Neural cell (in vitro differentiated cells): ENCODE measurements at regions not wholly inside any gene's neighbourhood (a gene's known extent, or its start where the extent isn't known, plus 50 kb on each side); places are given as distances from the start of the nearest gene placed in this dataset.

Source experiments
- H2AFZ ChIP-seq: fragments of 200-600, 300-800 bp; sonication (generic), shearing (Covaris generic); 2 replicates; pipeline ENCODE4 v1.6.0; 2014; ENCODE audit warnings: low read depth, mild to moderate bottlenecking, antibody characterized with exemption, low read length, moderate library complexity
- H3F3A ChIP-seq: fragments of 200-600 bp; shearing (Covaris generic); 2 replicates; pipeline ENCODE4 v1.6.1; 2016; ENCODE audit warnings: mild to moderate bottlenecking, moderate library complexity, mixed read lengths, antibody characterized with exemption, low read length; ENCODE audit not compliant: insufficient read depth, poor library complexity, severe bottlenecking
- H3K27ac ChIP-seq: fragments of 200-600, 300-800 bp; sonication (generic), shearing (Covaris generic); 2 replicates; pipeline ENCODE4 v1.5.1; 2014; ENCODE audit warnings: mild to moderate bottlenecking, low read length, moderate library complexity
- H3K27me3 ChIP-seq: fragments of 300-800, 200-600 bp; sonication (generic), shearing (Covaris generic); 2 replicates; pipeline ENCODE4 v1.6.0; 2014; ENCODE audit warnings: mild to moderate bottlenecking, low read depth, low read length, moderate library complexity; ENCODE audit not compliant: insufficient read depth
- H3K36me3 ChIP-seq: fragments of 300-800, 200-600 bp; sonication (generic), shearing (Covaris generic); 2 replicates; pipeline ENCODE4 v1.5.1; 2014; ENCODE audit warnings: mild to moderate bottlenecking, antibody characterized with exemption, low read length, moderate library complexity; ENCODE audit not compliant: insufficient read depth
- H3K4me2 ChIP-seq: fragments of 300-800, 200-600 bp; sonication (generic), shearing (Covaris generic); 2 replicates; pipeline ENCODE4 v1.6.0; 2014; ENCODE audit warnings: mild to moderate bottlenecking, low read length
- H3K4me3 ChIP-seq: fragments of 300-800, 200-600 bp; sonication (generic), shearing (Covaris generic); 2 replicates; pipeline ENCODE4 v1.5.1; 2014; ENCODE audit warnings: mild to moderate bottlenecking, low read length, moderate library complexity
- H3K79me2 ChIP-seq: fragments of 200-600 bp; shearing (Covaris generic); replicated peaks from 2 replicates; pipeline ENCODE4 v1.6.0; 2014; ENCODE audit warnings: mild to moderate bottlenecking, low read length, moderate library complexity; ENCODE audit not compliant: insufficient read depth
- H3K9ac ChIP-seq: fragments of 300-800, 200-600 bp; sonication (generic), shearing (Covaris generic); 2 replicates; pipeline ENCODE4 v1.6.1; 2016; ENCODE audit warnings: mild to moderate bottlenecking, low read length, mixed read lengths
- H3K9me2 ChIP-seq: fragments of 200-600 bp; shearing (Covaris generic); 2 replicates; pipeline ENCODE4 v1.6.1; 2016; ENCODE audit warnings: mild to moderate bottlenecking, low read length, mixed read lengths; ENCODE audit not compliant: insufficient read depth
- H3K9me3 ChIP-seq: fragments of 200-600, 300-800 bp; sonication (generic), shearing (Covaris generic); 2 replicates; pipeline ENCODE4 v1.6.1; 2016; ENCODE audit warnings: mild to moderate bottlenecking, mixed run types, low read length, moderate library complexity, mixed read lengths
- H4K20me1 ChIP-seq: fragments of 200-600 bp; shearing (Covaris generic); 2 replicates; pipeline ENCODE4 v1.6.1; 2016; ENCODE audit warnings: mild to moderate bottlenecking, mixed run types; ENCODE audit not compliant: insufficient read depth
- CTCF ChIP-seq: fragments of 450-650 bp; IDR thresholded peaks from 2 replicates; pipeline ENCODE4 v1.5.1; 2014; ENCODE audit warnings: antibody characterized with exemption, mild to moderate bottlenecking, moderate library complexity; ENCODE audit not compliant: poor library complexity, severe bottlenecking
- EP300 ChIP-seq: fragments of 450-650 bp; conservative IDR thresholded peaks from 2 replicates; pipeline ENCODE4 v1.6.1; 2014; ENCODE audit warnings: antibody characterized with exemption, mild to moderate bottlenecking, moderate library complexity; ENCODE audit not compliant: poor library complexity, severe bottlenecking
- EZH2 ChIP-seq: fragments of 200-600, 300-800 bp; shearing (Covaris generic), sonication (generic); IDR thresholded peaks from 2 replicates; pipeline ENCODE4 v1.6.1; 2014; ENCODE audit warnings: antibody characterized with exemption, low read length, borderline replicate concordance, mild to moderate bottlenecking; ENCODE audit not compliant: insufficient read depth, poor library complexity, severe bottlenecking
- MXI1 ChIP-seq: fragments of 450-650 bp; conservative IDR thresholded peaks from 2 replicates; pipeline ENCODE4 v1.6.1; 2014; ENCODE audit warnings: antibody characterized with exemption, mild to moderate bottlenecking; ENCODE audit not compliant: poor library complexity, severe bottlenecking
- POLR2AphosphoS5 ChIP-seq: IDR thresholded peaks from 2 replicates; pipeline ENCODE4 v1.6.1; 2012
- RAD21 ChIP-seq: fragments of 450-650 bp; conservative IDR thresholded peaks from 2 replicates; pipeline ENCODE4 v1.6.1; 2014; ENCODE audit warnings: antibody characterized with exemption, mild to moderate bottlenecking, moderate library complexity
- REST ChIP-seq: IDR thresholded peaks from 2 replicates; pipeline ENCODE4 v1.6.1; 2012; ENCODE audit warnings: borderline replicate concordance
- SMC3 ChIP-seq: fragments of 450-650 bp; conservative IDR thresholded peaks from 2 replicates; pipeline ENCODE4 v1.6.1; 2014; ENCODE audit warnings: antibody characterized with exemption, mild to moderate bottlenecking, moderate library complexity; ENCODE audit not compliant: poor library complexity
- TAF1 ChIP-seq: IDR thresholded peaks from 2 replicates; pipeline ENCODE4 v1.6.1; 2012; ENCODE audit warnings: low read depth

DNA sequence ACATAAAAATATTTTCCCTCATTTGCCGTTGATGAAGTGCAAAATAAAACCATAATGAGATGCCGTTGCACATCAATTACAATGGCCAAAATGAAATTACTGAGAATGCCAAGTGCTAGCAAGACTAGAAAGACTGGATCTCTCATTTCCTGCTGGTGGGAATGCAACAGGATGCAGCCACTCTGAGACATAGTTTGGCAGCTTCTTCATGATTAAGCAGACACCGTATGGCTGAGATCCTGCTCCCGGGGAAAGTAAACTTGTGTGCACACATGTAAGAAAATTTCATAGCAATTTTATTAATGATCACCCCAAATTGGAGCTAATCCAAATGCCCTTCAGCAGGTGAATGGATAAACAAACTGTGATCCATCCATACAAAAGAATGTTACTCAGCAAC, 1013.2 kb downstream of the TBC1D22A start:
- no peak overlapping the region for H2AFZ ChIP-seq

DNA sequence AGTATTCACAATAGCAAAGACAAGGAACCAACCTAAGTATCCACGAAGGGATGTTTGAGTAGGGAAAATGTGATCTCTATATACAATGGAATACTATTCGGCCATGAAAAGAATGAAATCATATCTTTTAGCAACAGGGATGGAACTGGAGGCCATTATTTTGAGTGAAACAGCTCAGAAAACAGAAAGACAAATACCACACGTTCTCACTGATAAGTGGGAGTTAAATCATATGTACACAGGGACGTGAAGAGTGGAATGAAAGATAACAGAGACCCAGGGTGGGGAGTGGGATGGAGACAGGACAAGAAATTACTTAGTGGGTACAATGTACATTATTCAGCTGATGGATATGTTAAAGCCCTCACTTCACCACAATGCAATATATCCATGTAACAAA, 1012.7 kb downstream of the TBC1D22A start:
- no peaks in the 10 kb centered on the region for H3K9me2 ChIP-seq
- TF ChIP-seq REST (no peak), MXI1 (no peak), CTCF (no peak)
- no peaks in the 10 kb centered on the region for H3K79me2 ChIP-seq
- H3K4me3 ChIP-seq: no peak overlapping the region
- H4K20me1 ChIP-seq: no peaks in the 10 kb centered on the region
- no peaks in the 10 kb centered on the region for H3K27me3 ChIP-seq
- no peaks in the 10 kb centered on the region for H3K9me3 ChIP-seq
- H2AFZ ChIP-seq: no peak overlapping the region
- no peak overlapping the region for H3K27ac ChIP-seq
- H3K4me2 ChIP-seq: no peak overlapping the region
- no peaks in the 10 kb centered on the region for H3K36me3 ChIP-seq
- no peaks in the 10 kb centered on the region for H3F3A ChIP-seq
- no peak overlapping the region for H3K9ac ChIP-seq

More for the DNA sequence above, 1013.2 kb downstream of the TBC1D22A start:
- H3K4me3 ChIP-seq: no peak overlapping the region
- no peaks in the 10 kb centered on the region for H3K9me2 ChIP-seq
- TF ChIP-seq REST (no peak), POLR2AphosphoS5 (no peak)
- no peaks in the 10 kb centered on the region for H3K9me3 ChIP-seq
- H3K27ac ChIP-seq: no peak overlapping the region
- no peaks in the 10 kb centered on the region for H4K20me1 ChIP-seq
- H3K79me2 ChIP-seq: no peaks in the 10 kb centered on the region
- H3K4me2 ChIP-seq: no peak overlapping the region
- H3K27me3 ChIP-seq: no peaks in the 10 kb centered on the region
- no peak overlapping the region for H3K9ac ChIP-seq
- no peaks in the 10 kb centered on the region for H3F3A ChIP-seq
- H3K36me3 ChIP-seq: no peaks in the 10 kb centered on the region

DNA sequence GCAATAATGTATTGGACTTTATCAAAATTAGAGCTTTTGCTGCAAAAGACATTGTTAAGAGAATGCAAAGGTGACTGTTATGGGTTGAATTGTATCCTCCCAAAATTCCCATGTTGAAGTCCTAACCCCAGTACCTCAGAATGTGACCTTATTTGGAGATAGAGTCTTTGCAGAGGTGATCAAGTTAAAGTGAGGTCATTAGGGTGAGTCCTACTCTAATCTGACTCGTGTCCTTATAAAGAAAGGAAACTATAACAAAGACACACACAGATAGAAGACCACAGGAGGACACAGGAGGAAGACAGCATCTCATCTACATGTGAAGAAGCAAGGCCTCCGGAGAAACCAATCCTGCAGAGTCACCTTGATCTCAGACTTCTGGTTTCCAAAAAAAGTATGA, 1011.2 kb downstream of the TBC1D22A start:
- Histone ChIP-seq H3K9me2 (no peaks in the 10 kb centered on the region), H3K4me2 (no peak overlapping the region), H3K27me3 (no peaks in the 10 kb centered on the region), H3K27ac (no peak overlapping the region), H3F3A (no peaks in the 10 kb centered on the region), H2AFZ (no peak overlapping the region), H4K20me1 (no peaks in the 10 kb centered on the region), H3K79me2 (no peaks in the 10 kb centered on the region), H3K9ac (no peak overlapping the region), H3K36me3 (no peaks in the 10 kb centered on the region), H3K9me3 (no peaks in the 10 kb centered on the region), H3K4me3 (no peak overlapping the region)
- TF ChIP-seq EP300 (no peak), POLR2AphosphoS5 (no peak), SMC3 (no peak), EZH2 (no peak), RAD21 (no peak), TAF1 (no peak), REST (no peak)
